ENCODE measurements at regions not wholly inside any gene's neighbourhood (a gene's known extent, or its start where the extent isn't known, plus 50 kb on each side); places are given as distances from the start of the nearest gene placed in this dataset.

DNA sequence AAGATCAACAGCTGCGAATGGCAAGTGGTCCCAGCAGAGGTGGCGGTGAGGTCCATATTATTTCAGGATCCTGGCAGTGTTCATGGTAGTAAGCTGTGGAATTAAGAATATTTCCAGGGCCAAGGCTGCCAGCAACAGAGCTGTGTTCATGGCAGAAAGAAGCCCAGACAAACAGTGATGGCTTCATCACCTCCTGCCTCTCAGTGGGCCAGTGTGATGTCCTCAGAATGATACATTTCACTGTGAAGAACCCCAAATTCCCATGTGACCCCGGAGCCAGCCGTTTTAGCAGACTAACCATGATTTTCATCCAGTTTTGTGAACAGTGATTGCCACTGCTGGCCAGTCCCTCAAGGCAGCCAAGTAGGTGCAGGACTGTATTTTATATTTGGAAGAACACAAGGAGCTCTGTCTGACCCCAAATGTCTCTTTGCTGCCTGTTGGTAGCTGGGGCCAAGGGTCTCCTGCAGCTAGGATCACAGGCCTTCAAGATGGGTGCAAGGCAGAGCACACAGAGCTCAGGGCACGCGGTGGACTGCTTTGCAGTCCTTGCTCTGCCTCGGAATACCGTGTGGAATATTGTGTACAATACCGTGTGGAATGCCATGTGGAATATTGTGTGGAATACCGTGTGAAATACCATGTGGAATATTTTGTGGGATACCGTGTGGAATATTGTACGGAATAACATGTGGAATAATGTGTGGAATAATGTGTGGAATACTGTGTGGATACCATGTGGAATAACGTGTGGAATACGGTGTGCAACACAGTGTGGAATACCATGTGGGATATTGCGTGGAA lies 132.3 kb upstream of the CHST15 start:
- peak; percentile 37 to 52 (median 47) for ATAC-seq

DNA sequence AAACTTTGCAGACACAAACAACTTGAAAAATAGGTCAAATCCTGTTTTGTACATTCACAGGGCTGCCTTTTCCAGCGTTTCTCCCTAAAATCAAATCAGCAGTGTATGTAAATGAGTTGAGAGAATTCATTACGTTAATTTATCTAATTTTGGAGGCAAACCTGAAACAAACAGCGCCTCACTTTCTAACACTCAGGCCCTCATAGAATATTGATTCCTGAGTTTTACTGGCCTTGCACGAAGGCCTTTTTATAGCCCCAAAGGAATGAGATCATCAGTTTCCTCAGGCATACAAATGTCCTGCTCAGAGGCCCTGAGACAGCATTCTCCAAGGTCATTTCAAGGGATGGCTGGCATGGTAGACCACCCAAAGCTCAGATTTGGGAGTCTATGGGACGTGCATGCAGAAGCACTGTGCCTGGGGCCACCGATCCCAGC lies 131.7 kb upstream of the CHST15 start:
- Histone ChIP-seq H3K4me3 (ENCODE audit: low read length) (no peak overlapping the region), H3K27ac (ENCODE audit: low read length) (no peak overlapping the region), H3K36me3 (ENCODE audit: control insufficient read depth, insufficient read depth, low read length) (no peaks in the 10 kb centered on the region), H3K9me3 (ENCODE audit: control insufficient read depth, insufficient read depth, low read length) (no peaks in the 10 kb centered on the region), H3K4me1 (ENCODE audit: control insufficient read depth, insufficient read depth, low read length) (peaks cover 24% of the 10 kb centered on the region), H3K27me3 (ENCODE audit: control insufficient read depth, insufficient read depth, low read length) (no peaks in the 10 kb centered on the region)
- DNase-seq (peak in 1 of 2 donors; percentile 11), ATAC-seq (peak in 2 of 3 donors; percentile 1 to 14)
- H3K9me3 Mint-ChIP-seq: no peaks in the 10 kb centered on the region
- H3K27me3 Mint-ChIP-seq (ENCODE audit: low read depth in 2 of 2): peaks cover 0 to 2% of the 10 kb centered on the region in 2 donors
- intact Hi-C loops (cut with micrococcal nuclease): loop anchor here (5.0 kb wide), 1 partner anchor 497 kb away; no protein-coding TSS in a partner anchor
- peak overlapping the region; percentile 90 to 94 for H3K27ac Mint-ChIP-seq
- TF ChIP-seq, protein P1, sequence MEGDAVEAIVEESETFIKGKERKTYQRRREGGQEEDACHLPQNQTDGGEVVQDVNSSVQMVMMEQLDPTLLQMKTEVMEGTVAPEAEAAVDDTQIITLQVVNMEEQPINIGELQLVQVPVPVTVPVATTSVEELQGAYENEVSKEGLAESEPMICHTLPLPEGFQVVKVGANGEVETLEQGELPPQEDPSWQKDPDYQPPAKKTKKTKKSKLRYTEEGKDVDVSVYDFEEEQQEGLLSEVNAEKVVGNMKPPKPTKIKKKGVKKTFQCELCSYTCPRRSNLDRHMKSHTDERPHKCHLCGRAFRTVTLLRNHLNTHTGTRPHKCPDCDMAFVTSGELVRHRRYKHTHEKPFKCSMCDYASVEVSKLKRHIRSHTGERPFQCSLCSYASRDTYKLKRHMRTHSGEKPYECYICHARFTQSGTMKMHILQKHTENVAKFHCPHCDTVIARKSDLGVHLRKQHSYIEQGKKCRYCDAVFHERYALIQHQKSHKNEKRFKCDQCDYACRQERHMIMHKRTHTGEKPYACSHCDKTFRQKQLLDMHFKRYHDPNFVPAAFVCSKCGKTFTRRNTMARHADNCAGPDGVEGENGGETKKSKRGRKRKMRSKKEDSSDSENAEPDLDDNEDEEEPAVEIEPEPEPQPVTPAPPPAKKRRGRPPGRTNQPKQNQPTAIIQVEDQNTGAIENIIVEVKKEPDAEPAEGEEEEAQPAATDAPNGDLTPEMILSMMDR (IDR thresholded peaks at IDR 0.05): no peak
- 92% methylated on average over 5 of the region's 6 CpGs for WGBS (ENCODE audit: insufficient coverage)
- H3K36me3 Mint-ChIP-seq: no peaks in the 10 kb centered on the region
- peaks cover 36 to 45% of the 10 kb centered on the region in 2 donors for H3K4me1 Mint-ChIP-seq
- H3K4me3 Mint-ChIP-seq: no peak overlapping the region

More for the DNA sequence above, 132.3 kb upstream of the CHST15 start:
- peaks cover 20% of the 10 kb centered on the region for H3K4me1 ChIP-seq (ENCODE audit: control insufficient read depth, insufficient read depth, low read length)
- Mint-ChIP-seq H3K4me3 (peak overlapping the region; percentile 81), H3K27ac (peak overlapping the region; percentile 90 to 94), H3K27me3 (ENCODE audit: low read depth in 2 of 2) (peaks cover 0 to 2% of the 10 kb centered on the region in 2 donors), H3K36me3 (no peaks in the 10 kb centered on the region), H3K9me3 (no peaks in the 10 kb centered on the region), H3K4me1 (peaks cover 35 to 47% of the 10 kb centered on the region in 2 donors)
- 96% methylated on average over 15 of the region's 15 CpGs for WGBS (ENCODE audit: insufficient coverage)
- no peaks in the 10 kb centered on the region for H3K36me3 ChIP-seq (ENCODE audit: control insufficient read depth, insufficient read depth, low read length)
- no peak overlapping the region for H3K27ac ChIP-seq (ENCODE audit: low read length)
- H3K9me3 ChIP-seq (ENCODE audit: control insufficient read depth, insufficient read depth, low read length): no peaks in the 10 kb centered on the region
- no peak overlapping the region for H3K4me3 ChIP-seq (ENCODE audit: low read length)
- TF ChIP-seq, protein P1 (IDR thresholded peaks at IDR 0.05): no peak
- intact Hi-C loops (cut with micrococcal nuclease): loop anchor here (5.0 kb wide), 1 partner anchor 497 kb away; no protein-coding TSS in a partner anchor
- no peaks in the 10 kb centered on the region for H3K27me3 ChIP-seq (ENCODE audit: control insufficient read depth, insufficient read depth, low read length)
- peak; percentile 52 for DNase-seq

DNA sequence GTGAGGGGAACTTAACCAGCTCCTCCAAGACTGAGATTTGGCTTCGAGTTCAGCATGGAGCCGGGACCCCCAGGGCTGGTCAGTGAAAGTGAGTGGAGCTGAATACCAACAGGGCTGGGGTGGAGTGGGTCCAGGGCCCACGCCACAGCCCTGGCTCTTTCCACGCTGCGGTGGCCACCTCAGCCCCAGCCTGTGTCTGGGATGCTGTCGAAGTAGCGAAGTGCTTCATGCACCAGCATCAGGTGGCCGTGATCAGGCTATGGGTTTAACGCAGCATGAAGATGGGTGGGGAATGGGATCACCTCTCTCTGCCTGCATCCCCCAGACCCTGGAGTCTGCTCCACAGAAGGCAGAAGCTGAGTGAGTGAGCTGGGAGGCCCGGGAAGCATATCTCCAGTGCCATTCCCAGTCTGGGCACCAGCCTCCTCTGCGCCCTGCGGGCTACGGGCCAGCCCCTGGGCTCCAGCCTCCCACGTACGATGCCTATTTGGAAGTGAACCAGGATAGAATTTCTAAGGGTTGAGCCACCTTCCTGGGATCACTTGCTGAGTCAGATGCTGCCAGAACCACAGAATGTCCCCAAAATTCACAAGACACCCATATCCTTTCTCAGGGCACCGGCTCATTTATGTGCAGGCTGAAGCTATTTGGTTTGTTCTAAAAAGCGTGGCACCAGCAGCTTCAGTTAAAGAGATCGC lies 131.1 kb upstream of the CHST15 start:
- DNase-seq: peak in 1 of 2 donors; percentile 31
- Histone ChIP-seq H3K9me3 (ENCODE audit: control insufficient read depth, insufficient read depth, low read length) (no peaks in the 10 kb centered on the region), H3K4me1 (ENCODE audit: control insufficient read depth, insufficient read depth, low read length) (peaks cover 24% of the 10 kb centered on the region), H3K36me3 (ENCODE audit: control insufficient read depth, insufficient read depth, low read length) (no peaks in the 10 kb centered on the region), H3K4me3 (ENCODE audit: low read length) (no peak overlapping the region), H3K27me3 (ENCODE audit: control insufficient read depth, insufficient read depth, low read length) (no peaks in the 10 kb centered on the region), H3K27ac (ENCODE audit: low read length) (no peak overlapping the region)
- intact Hi-C loops (cut with micrococcal nuclease): loop anchor here (5.0 kb wide), 1 partner anchor 498 kb away; no protein-coding TSS in a partner anchor
- Mint-ChIP-seq H3K36me3 (no peaks in the 10 kb centered on the region), H3K4me1 (peaks cover 36 to 43% of the 10 kb centered on the region in 2 donors), H3K27ac (peak overlapping the region in 1 of 2 donors; percentile 94), H3K27me3 (ENCODE audit: low read depth in 2 of 2) (peaks cover 0 to 2% of the 10 kb centered on the region in 2 donors), H3K9me3 (no peaks in the 10 kb centered on the region), H3K4me3 (no peak overlapping the region)
- TF ChIP-seq, protein P1 (IDR thresholded peaks at IDR 0.05): no peak
- ATAC-seq: peak in 1 of 3 donors; percentile 15
- 97% methylated on average over 18 of the region's 18 CpGs for WGBS (ENCODE audit: insufficient coverage)
